Left ventricle myocardium inferior (tissue), 1 donor: ENCODE measurements at regions not wholly inside any gene's neighbourhood (a gene's known extent, or its start where the extent isn't known, plus 50 kb on each side); places are given as distances from the start of the nearest gene placed in this dataset.

ENCODE experiments used
- DNase-seq: peaks from one replicate; pipeline ENCODE4 v3.0.0-alpha.2; 2020
- H3K27ac ChIP-seq: fragments of 200-600 bp; replicated peaks from 2 replicates; pipeline ENCODE4 v1.8.0; 2021
- H3K27me3 ChIP-seq: fragments of 200-600 bp; 2 replicates; pipeline ENCODE4 v1.8.0; 2021; ENCODE audit warnings: low read depth
- H3K36me3 ChIP-seq: fragments of 200-600 bp; 2 replicates; pipeline ENCODE4 v1.8.0; 2021
- H3K4me1 ChIP-seq: fragments of 200-600 bp; 2 replicates; pipeline ENCODE4 v1.8.0; 2021
- H3K4me3 ChIP-seq: fragments of 200-600 bp; 2 replicates; pipeline ENCODE4 v1.8.0; 2021; ENCODE audit warnings: mild to moderate bottlenecking, moderate library complexity
- H3K9me3 ChIP-seq: fragments of 200-600 bp; replicated peaks from 2 replicates; pipeline ENCODE4 v1.8.0; 2021
- CTCF ChIP-seq: fragments of 200-600 bp; IDR thresholded peaks from 2 replicates; pipeline ENCODE4 v1.8.0; 2021; ENCODE audit warnings: antibody characterized with exemption, mild to moderate bottlenecking, borderline replicate concordance
- intact Hi-C: fragments of 100-400 bp; cut with micrococcal nuclease; formaldehyde crosslinking; loops from one replicate; pipeline ENCODE4 v1.11.0; 2022
- donor health status: DM: no; HTN: yes; CAD: no; lungs with severe emphysema.

GRCh38 chr17:72366626-72367025 lies 245.8 kb downstream of the SOX9 start:
- no peak for DNase-seq
- TF ChIP-seq CTCF, result no peak
- no peak overlapping the region for H3K4me3 ChIP-seq
- no peaks in the 10 kb centered on the region for H3K4me1 ChIP-seq
- H3K27me3 ChIP-seq, result peaks cover 36% of the 10 kb centered on the region
- H3K9me3 ChIP-seq, result no peaks in the 10 kb centered on the region
- intact Hi-C loops, result no loop called here
- no peak overlapping the region for H3K27ac ChIP-seq
- H3K36me3 ChIP-seq, result no peaks in the 10 kb centered on the region

- intact Hi-C loops, result no loop called here
- Histone ChIP-seq H3K4me1 (no peaks in the 10 kb centered on the region), H3K36me3 (no peaks in the 10 kb centered on the region), H3K4me3 (no peak overlapping the region), H3K9me3 (no peaks in the 10 kb centered on the region), H3K27me3 (peaks cover 21% of the 10 kb centered on the region), H3K27ac (no peak overlapping the region)
- DNase-seq, result no peak
- no peak for TF ChIP-seq CTCF
Observed at GRCh38 chr17:72368191-72368590, 247.4 kb downstream of the SOX9 start.

GRCh38 chr17:72369366-72369765 lies 248.5 kb downstream of the SOX9 start:
- no peak for DNase-seq
- no peaks in the 10 kb centered on the region for H3K36me3 ChIP-seq
- H3K4me3 ChIP-seq, result no peak overlapping the region
- H3K27ac ChIP-seq, result no peak overlapping the region
- intact Hi-C loops, result no loop called here
- peaks cover 17% of the 10 kb centered on the region for H3K27me3 ChIP-seq
- peaks cover 4% of the 10 kb centered on the region for H3K4me1 ChIP-seq
- H3K9me3 ChIP-seq, result no peaks in the 10 kb centered on the region
- no peak for TF ChIP-seq CTCF

- TF ChIP-seq CTCF, result no peak
- intact Hi-C loops, result no loop called here
- Histone ChIP-seq H3K4me3 (no peak overlapping the region), H3K27ac (no peak overlapping the region), H3K9me3 (no peaks in the 10 kb centered on the region), H3K4me1 (peaks cover 4% of the 10 kb centered on the region), H3K36me3 (no peaks in the 10 kb centered on the region), H3K27me3 (peaks cover 20% of the 10 kb centered on the region)
- DNase-seq, result no peak
Observed at GRCh38 chr17:72370819-72371218, 250.0 kb downstream of the SOX9 start.

GRCh38 chr17:72372185-72372584 lies 251.4 kb downstream of the SOX9 start:
- intact Hi-C loops, result no loop called here
- no peaks in the 10 kb centered on the region for H3K9me3 ChIP-seq
- no peak overlapping the region for H3K4me3 ChIP-seq
- no peaks in the 10 kb centered on the region for H3K36me3 ChIP-seq
- peaks cover 4% of the 10 kb centered on the region for H3K4me1 ChIP-seq
- peaks cover 31% of the 10 kb centered on the region for H3K27me3 ChIP-seq
- H3K27ac ChIP-seq, result no peak overlapping the region
- TF ChIP-seq CTCF, result no peak
- no peak for DNase-seq
